Subcutaneous abdominal adipose tissue (tissue), 5 donors: ENCODE measurements at regions not wholly inside any gene's neighbourhood (a gene's known extent, or its start where the extent isn't known, plus 50 kb on each side); places are given as distances from the start of the nearest gene placed in this dataset.

ENCODE experiments used
- H3K27ac ChIP-seq: one replicate; pipeline ENCODE4 v1.7.0; 2013; ENCODE audit warnings: low read depth, mild to moderate bottlenecking, inconsistent platforms, low read length, moderate library complexity
- H3K27me3 ChIP-seq, 5 donors: one replicate each; pipeline ENCODE4 v1.7.0; 2013; ENCODE audit warnings: low read length in 5 of 5, inconsistent platforms in 1 of 5; ENCODE audit not compliant: control insufficient read depth in 5 of 5, insufficient read depth in 4 of 5
- H3K36me3 ChIP-seq, 5 donors: one replicate each; pipeline ENCODE4 v1.7.0; 2013; ENCODE audit warnings: low read length in 5 of 5; ENCODE audit not compliant: control insufficient read depth in 5 of 5, insufficient read depth in 5 of 5
- H3K4me1 ChIP-seq, 5 donors: one replicate each; pipeline ENCODE4 v1.7.0; 2013; ENCODE audit warnings: low read length in 5 of 5, mild to moderate bottlenecking in 3 of 5, moderate library complexity in 1 of 5; ENCODE audit not compliant: control insufficient read depth in 5 of 5, insufficient read depth in 5 of 5
- H3K4me3 ChIP-seq, 5 donors: one replicate each; pipeline ENCODE4 v1.7.0; 2013; ENCODE audit warnings: low read length in 5 of 5, low read depth in 1 of 5
- H3K9ac ChIP-seq, 5 donors: one replicate each; pipeline ENCODE4 v1.7.0; 2013; ENCODE audit warnings: low read length in 5 of 5, mild to moderate bottlenecking in 4 of 5, moderate library complexity in 3 of 5
- H3K9me3 ChIP-seq, 5 donors: one replicate each; pipeline ENCODE4 v1.7.0; 2013; ENCODE audit warnings: low read length in 5 of 5; ENCODE audit not compliant: control insufficient read depth in 5 of 5
- donor health status: healthy.
- donor health status: healthy.
- donor health status: healthy.
- donor health status: healthy.
- donor health status: healthy.

DNA sequence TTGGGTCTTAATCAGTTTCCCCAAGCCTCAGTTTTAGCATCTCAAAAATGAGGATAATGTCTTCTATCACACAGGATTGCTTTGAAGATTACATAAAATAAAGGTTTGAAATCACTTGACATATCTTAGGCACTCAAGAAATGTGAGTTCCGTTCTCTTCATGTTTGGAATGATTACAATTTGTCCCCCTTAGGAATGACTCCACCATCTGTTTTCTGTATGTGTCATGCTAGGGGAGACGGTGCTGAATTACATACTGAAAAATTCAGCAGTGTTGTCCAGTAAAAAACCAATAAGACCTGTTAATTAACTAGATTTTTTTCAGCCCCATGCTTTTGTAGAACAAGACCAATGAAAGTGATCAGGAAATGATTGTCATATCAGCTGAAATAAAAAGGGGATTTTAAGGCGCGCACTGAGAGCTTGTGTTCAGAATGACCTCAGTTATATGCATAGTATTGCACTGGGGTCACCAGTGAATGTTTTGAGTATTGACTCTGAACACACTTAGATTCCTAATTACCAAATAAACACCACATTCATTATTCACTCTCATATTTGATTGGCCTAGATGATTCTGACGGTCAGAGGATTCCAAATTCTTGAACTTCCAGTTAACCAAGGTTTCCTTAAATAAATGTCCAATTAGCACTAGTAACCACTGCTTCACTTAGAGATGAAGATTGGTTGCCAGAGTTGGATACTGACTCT, 114.5 kb upstream of the KCNK2 start:
- Histone ChIP-seq H3K9me3 (no peaks in the 10 kb centered on the region), H3K27me3 (no peaks in the 10 kb centered on the region), H3K27ac (no peak overlapping the region), H3K4me3 (no peak overlapping the region), H3K9ac (no peak overlapping the region), H3K4me1 (peaks cover 0 to 8% (median 0%) of the 10 kb centered on the region in 5 donors), H3K36me3 (no peaks in the 10 kb centered on the region)

DNA sequence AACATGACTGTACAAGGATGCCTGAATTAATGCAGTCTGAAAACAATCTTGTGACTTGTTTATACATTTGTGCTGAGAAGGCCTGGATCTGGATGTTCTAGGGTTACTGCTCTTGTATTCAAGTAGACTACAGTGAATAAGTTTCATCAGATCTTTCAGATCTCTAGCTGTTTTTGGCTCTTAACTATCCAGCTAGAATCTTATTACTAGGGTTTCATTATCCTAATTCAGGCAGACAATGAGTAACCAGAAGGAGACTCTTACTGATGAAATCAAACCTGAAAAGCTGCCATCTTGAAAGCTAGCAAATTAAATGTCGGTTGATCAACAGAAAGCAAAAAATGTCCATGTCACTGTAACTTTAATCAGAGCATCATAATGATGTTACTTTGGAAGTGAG, 112.5 kb upstream of the KCNK2 start:
- Histone ChIP-seq H3K36me3 (no peaks in the 10 kb centered on the region), H3K9ac (no peak overlapping the region), H3K27me3 (no peaks in the 10 kb centered on the region), H3K27ac (no peak overlapping the region), H3K4me1 (peaks cover 0 to 8% (median 0%) of the 10 kb centered on the region in 5 donors), H3K9me3 (no peaks in the 10 kb centered on the region), H3K4me3 (no peak overlapping the region)

DNA sequence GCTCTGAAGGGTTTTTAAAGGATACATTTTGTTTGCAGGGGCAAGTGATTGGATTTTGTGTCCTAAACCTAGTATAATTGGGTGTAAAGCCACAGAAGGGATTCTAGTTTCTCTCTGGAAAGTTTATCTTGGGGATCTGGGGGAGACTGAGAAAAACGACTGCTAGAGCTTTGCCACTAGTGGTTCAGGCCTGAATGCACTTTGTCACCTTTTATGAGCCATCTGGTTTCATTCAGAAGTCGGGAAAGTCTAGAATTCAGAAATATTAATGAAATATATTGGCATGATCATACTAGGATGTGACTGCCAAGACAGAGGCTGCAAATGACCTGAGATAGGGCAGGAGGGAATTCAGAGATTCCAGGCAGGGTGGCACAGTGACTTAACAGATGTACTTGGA, 111.5 kb upstream of the KCNK2 start:
- Histone ChIP-seq H3K9ac (no peak overlapping the region), H3K9me3 (no peaks in the 10 kb centered on the region), H3K4me1 (peaks cover 0 to 7% (median 0%) of the 10 kb centered on the region in 5 donors), H3K4me3 (no peak overlapping the region), H3K27ac (no peak overlapping the region), H3K27me3 (no peaks in the 10 kb centered on the region), H3K36me3 (no peaks in the 10 kb centered on the region)

DNA sequence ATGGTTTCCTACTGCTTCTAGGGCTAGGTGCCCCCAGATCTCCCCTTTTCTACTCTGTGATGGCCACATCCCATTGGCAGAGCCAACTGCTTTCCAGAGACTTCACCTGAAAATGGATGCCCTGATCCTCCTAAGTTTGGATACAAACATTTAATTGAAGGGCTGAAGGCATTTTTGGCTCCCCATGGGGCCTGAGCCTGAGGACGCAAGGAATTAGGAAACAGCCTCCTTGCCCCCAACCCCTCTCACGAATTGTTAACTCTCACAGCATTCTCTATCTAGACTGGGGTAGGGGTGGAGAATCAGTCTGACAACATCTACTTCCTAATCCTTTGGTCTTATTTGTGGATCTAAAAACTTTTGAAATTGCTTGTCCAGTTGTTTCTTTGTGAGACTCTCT, 108.5 kb upstream of the KCNK2 start:
- Histone ChIP-seq H3K4me1 (no peaks in the 10 kb centered on the region), H3K9ac (no peak overlapping the region), H3K27me3 (no peaks in the 10 kb centered on the region), H3K27ac (no peak overlapping the region), H3K4me3 (no peak overlapping the region), H3K36me3 (no peaks in the 10 kb centered on the region), H3K9me3 (no peaks in the 10 kb centered on the region)

DNA sequence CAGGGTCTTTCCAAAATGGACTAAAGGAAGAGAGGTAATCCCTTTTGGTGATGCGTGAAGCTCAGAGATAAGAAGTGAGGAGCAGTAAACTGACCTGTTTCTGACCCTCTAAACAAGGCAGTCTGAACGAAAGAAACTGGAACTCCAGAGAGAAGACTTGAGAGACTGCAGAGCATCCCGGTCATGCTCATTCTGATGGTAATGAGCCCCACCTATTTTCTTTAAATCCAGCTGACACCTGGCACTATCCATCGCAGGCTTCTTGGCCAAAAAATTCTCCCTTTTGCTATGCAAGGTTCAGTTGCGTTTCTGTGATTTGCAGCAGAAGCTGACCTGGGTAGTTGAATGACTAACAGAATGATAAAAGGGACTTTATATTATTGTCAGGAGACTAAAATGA, 105.9 kb upstream of the KCNK2 start:
- no peak overlapping the region for H3K4me3 ChIP-seq
- H3K27ac ChIP-seq, result no peak overlapping the region
- H3K4me1 ChIP-seq, result no peaks in the 10 kb centered on the region
- H3K27me3 ChIP-seq, result no peaks in the 10 kb centered on the region
- no peaks in the 10 kb centered on the region for H3K36me3 ChIP-seq
- no peak overlapping the region for H3K9ac ChIP-seq
- no peaks in the 10 kb centered on the region for H3K9me3 ChIP-seq

DNA sequence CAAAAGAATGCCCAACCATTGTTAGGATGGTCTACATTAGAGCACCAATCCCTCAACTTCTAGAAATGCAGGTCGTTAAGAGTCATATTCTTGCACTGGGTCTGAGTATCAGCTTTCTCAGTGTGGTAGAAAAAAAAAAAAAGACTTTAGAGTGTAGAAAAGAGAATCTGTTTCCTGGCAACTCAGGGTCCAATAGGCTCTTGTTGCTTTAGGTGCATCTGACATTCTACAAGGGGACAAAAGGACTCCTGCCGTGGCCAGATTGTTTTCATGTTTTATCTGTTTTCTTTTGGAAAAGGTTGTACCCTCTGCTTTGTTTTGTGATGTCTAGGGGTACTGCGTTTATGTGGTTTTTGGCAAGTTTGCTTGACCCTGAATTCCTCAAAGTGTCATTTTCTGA, 105.4 kb upstream of the KCNK2 start:
- Histone ChIP-seq H3K36me3 (no peaks in the 10 kb centered on the region), H3K9ac (no peak overlapping the region), H3K27me3 (no peaks in the 10 kb centered on the region), H3K4me3 (no peak overlapping the region), H3K9me3 (no peaks in the 10 kb centered on the region), H3K4me1 (no peaks in the 10 kb centered on the region), H3K27ac (no peak overlapping the region)

DNA sequence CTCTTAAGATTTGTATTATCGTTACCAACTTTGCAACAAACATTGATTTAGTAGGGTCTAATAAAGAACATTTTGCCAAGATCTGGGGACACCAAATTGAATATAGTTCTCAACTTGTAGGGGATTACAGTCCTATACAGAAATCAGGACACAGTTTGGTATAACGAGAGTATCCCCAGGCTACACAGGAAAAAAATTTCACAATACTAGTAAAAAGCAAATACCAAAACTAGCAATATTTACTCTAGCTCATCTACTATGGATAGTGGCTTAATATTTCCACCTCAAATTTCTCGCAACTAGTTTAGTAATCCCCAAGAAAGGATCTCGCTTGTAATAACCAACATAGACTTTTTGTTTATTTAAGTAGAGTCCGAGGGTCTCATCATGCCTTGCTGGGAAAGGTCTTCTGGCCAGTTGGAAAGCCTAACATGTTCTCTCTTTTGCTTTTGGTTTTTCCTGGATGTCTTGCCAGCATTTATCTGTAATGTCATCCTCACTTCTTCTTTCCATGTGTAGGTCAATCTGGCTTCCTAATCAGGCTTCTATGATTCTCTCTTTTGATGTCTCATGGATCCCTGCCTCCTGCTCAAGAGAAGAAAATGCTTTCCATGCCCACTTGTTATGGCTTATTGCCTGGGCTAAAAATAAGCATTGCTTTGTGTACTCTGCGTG, 104.7 kb upstream of the KCNK2 start:
- Histone ChIP-seq H3K36me3 (no peaks in the 10 kb centered on the region), H3K27me3 (no peaks in the 10 kb centered on the region), H3K9me3 (no peaks in the 10 kb centered on the region), H3K27ac (no peak overlapping the region), H3K4me1 (no peaks in the 10 kb centered on the region), H3K4me3 (no peak overlapping the region), H3K9ac (no peak overlapping the region)

DNA sequence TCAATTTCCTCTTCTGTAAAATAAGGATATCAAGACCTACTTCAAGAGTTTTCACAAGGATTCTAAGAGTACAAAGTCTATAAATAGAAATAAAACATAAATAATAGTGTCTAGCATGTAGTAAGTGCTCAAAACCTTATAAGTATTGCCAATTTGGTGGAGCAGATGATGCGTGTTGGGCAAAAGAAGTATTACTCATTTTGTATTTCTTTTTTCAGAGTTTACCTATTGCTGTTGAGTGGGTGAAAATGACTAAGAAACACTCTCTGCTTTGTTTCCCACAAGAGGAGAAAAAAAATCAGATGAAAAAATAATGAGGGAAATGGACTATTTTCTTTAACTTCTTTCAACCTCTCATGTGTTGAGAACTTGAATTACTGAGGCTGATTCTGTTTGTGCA, 103.3 kb upstream of the KCNK2 start:
- H3K4me3 ChIP-seq, result no peak overlapping the region
- H3K27me3 ChIP-seq, result no peaks in the 10 kb centered on the region
- H3K36me3 ChIP-seq, result no peaks in the 10 kb centered on the region
- no peak overlapping the region for H3K9ac ChIP-seq
- H3K27ac ChIP-seq, result no peak overlapping the region
- no peaks in the 10 kb centered on the region for H3K4me1 ChIP-seq
- no peaks in the 10 kb centered on the region for H3K9me3 ChIP-seq

DNA sequence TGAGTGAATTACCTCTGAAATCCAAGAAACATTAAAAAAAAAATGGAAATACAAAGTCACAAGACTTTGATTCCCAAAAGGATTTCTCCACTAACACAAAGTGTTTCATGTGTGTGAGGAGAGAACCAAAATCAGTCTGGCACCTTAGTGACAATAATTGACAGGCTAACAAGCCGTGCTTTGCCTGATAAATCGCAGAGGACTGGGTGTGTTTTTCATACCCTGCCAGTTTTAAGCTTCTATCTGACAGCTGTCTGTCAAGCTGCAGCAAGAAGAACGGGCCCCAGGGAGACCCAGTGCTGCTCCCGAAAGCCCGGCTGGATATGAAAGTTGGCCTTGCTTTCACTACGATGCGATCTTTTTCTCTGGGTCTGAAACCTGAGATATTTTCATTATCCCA, 101.6 kb upstream of the KCNK2 start:
- Histone ChIP-seq H3K4me3 (no peak overlapping the region), H3K4me1 (no peaks in the 10 kb centered on the region), H3K9me3 (peaks cover 0 to 8% (median 0%) of the 10 kb centered on the region in 5 donors), H3K27me3 (no peaks in the 10 kb centered on the region), H3K27ac (no peak overlapping the region), H3K36me3 (no peaks in the 10 kb centered on the region), H3K9ac (no peak overlapping the region)

DNA sequence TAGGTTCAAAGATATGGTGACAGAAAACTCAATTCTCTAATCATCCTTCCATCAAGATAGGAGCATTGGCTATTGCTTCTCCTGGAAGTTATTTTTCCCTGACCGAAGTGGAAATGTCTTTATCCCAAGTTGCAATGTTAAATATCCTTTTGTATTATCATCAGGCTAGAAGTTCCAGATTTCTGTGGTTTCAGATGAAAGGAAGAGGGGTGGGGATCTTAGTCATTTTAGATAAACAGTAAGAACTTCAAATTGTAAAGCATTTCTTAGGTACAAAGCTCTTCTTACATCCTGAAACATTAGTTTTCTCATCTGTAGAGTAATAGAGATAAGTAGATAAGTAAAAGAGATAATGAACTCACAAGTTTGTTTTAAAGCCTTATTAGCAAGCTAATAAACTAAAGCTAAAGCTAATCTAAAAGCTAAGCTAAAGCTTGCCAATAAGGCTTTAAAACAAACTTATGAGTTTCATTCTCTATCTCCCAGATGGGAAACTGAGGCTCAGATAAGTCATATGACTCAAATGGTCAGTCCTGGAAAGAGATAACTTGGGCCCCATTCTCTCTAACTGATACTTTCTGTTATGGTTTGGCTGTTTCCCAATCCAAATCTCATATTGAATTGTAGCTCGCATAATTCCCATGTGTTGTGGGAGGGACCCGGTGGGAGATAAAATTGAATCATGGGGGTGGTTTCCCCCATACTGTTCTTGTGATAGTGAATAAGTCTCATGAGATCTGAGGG, 99.2 kb upstream of the KCNK2 start:
- Histone ChIP-seq H3K9ac (no peak overlapping the region), H3K4me1 (no peaks in the 10 kb centered on the region), H3K27me3 (no peaks in the 10 kb centered on the region), H3K4me3 (no peak overlapping the region), H3K9me3 (peaks cover 0 to 8% (median 0%) of the 10 kb centered on the region in 5 donors), H3K27ac (no peak overlapping the region), H3K36me3 (no peaks in the 10 kb centered on the region)
